ENCODE measurements at regions not wholly inside any gene's neighbourhood (a gene's known extent, or its start where the extent isn't known, plus 50 kb on each side); places are given as distances from the start of the nearest gene placed in this dataset.

GRCh38 chr9:88280816-88281382, 107.3 kb upstream of the SPIN1 start:
- Mint-ChIP-seq H3K36me3 (peaks cover 9% of the 10 kb centered on the region), H3K27ac (peak overlapping the region in 1 of 2 donors; percentile 10), H3K9me3 (peaks cover 0 to 9% of the 10 kb centered on the region in 2 donors), H3K27me3 (ENCODE audit: low read depth in 2 of 2) (peaks cover 14 to 17% of the 10 kb centered on the region in 2 donors), H3K4me1 (peaks cover 13% of the 10 kb centered on the region in 2 donors), H3K4me3 (peak overlapping the region; percentile 18)
- no peaks in the 10 kb centered on the region for H3K9me3 ChIP-seq (ENCODE audit: control insufficient read depth, insufficient read depth, low read length)
- H3K4me1 ChIP-seq (ENCODE audit: control insufficient read depth, insufficient read depth, low read length): peaks cover 15% of the 10 kb centered on the region
- no peak overlapping the region for H3K4me3 ChIP-seq (ENCODE audit: low read length)
- no peak overlapping the region for H3K27ac ChIP-seq (ENCODE audit: low read length)
- peaks cover 3% of the 10 kb centered on the region for H3K27me3 ChIP-seq (ENCODE audit: control insufficient read depth, insufficient read depth, low read length)
- ATAC-seq (peak in 1 of 3 donors; percentile 45), DNase-seq (no peak)
- intact Hi-C loops (cut with micrococcal nuclease): no loop called here
- 30% methylated on average over 10 of the region's 10 CpGs for WGBS (ENCODE audit: insufficient coverage)
- no peaks in the 10 kb centered on the region for H3K36me3 ChIP-seq (ENCODE audit: control insufficient read depth, insufficient read depth, low read length)
- TF ChIP-seq CTCF (IDR thresholded peaks at IDR 0.05): no peak

GRCh38 chr9:88278036-88278435, 110.2 kb upstream of the SPIN1 start:
- Mint-ChIP-seq H3K4me1 (peaks cover 13% of the 10 kb centered on the region in 2 donors), H3K9me3 (no peaks in the 10 kb centered on the region), H3K27ac (no peak overlapping the region), H3K36me3 (no peaks in the 10 kb centered on the region), H3K4me3 (no peak overlapping the region), H3K27me3 (ENCODE audit: low read depth in 2 of 2) (peaks cover 8 to 17% of the 10 kb centered on the region in 2 donors)
- intact Hi-C loops (cut with micrococcal nuclease): no loop called here
- H3K4me3 ChIP-seq (ENCODE audit: low read length): no peak overlapping the region
- no peaks in the 10 kb centered on the region for H3K9me3 ChIP-seq (ENCODE audit: control insufficient read depth, insufficient read depth, low read length)
- H3K4me1 ChIP-seq (ENCODE audit: control insufficient read depth, insufficient read depth, low read length): peaks cover 15% of the 10 kb centered on the region
- DNase-seq (no peak), ATAC-seq (no peak)
- WGBS (ENCODE audit: insufficient coverage): 82% methylated on average over 12 of the region's 12 CpGs
- H3K27me3 ChIP-seq (ENCODE audit: control insufficient read depth, insufficient read depth, low read length): peaks cover 3% of the 10 kb centered on the region
- no peak for TF ChIP-seq CTCF (IDR thresholded peaks at IDR 0.05)
- H3K27ac ChIP-seq (ENCODE audit: low read length): no peak overlapping the region
- H3K36me3 ChIP-seq (ENCODE audit: control insufficient read depth, insufficient read depth, low read length): no peaks in the 10 kb centered on the region

- no peaks in the 10 kb centered on the region for H3K27me3 ChIP-seq (ENCODE audit: control insufficient read depth, insufficient read depth, low read length)
- WGBS (ENCODE audit: insufficient coverage): 100% methylated on average over 1 of the region's 2 CpGs
- no peak overlapping the region for H3K27ac ChIP-seq (ENCODE audit: low read length)
- Mint-ChIP-seq H3K27me3 (ENCODE audit: low read depth in 2 of 2) (peaks cover 6 to 9% of the 10 kb centered on the region in 2 donors), H3K4me1 (no peaks in the 10 kb centered on the region), H3K27ac (no peak overlapping the region), H3K36me3 (no peaks in the 10 kb centered on the region), H3K9me3 (no peaks in the 10 kb centered on the region), H3K4me3 (no peak overlapping the region)
- H3K9me3 ChIP-seq (ENCODE audit: control insufficient read depth, insufficient read depth, low read length): no peaks in the 10 kb centered on the region
- H3K4me3 ChIP-seq (ENCODE audit: low read length): no peak overlapping the region
- no peak for TF ChIP-seq CTCF (IDR thresholded peaks at IDR 0.05)
- intact Hi-C loops (cut with micrococcal nuclease): no loop called here
- no peaks in the 10 kb centered on the region for H3K4me1 ChIP-seq (ENCODE audit: control insufficient read depth, insufficient read depth, low read length)
- DNase-seq (no peak), ATAC-seq (no peak)
- no peaks in the 10 kb centered on the region for H3K36me3 ChIP-seq (ENCODE audit: control insufficient read depth, insufficient read depth, low read length)
These were observed 114.2 kb upstream of the SPIN1 start for GRCh38 chr9:88274078-88274477.

- no peak overlapping the region for H3K4me3 ChIP-seq (ENCODE audit: low read length)
- no peaks in the 10 kb centered on the region for H3K27me3 ChIP-seq (ENCODE audit: control insufficient read depth, insufficient read depth, low read length)
- ATAC-seq (no peak), DNase-seq (no peak)
- WGBS (ENCODE audit: insufficient coverage): 94% methylated on average over 6 of the region's 6 CpGs
- H3K4me1 Mint-ChIP-seq: no peaks in the 10 kb centered on the region
- intact Hi-C loops (cut with micrococcal nuclease): no loop called here
- no peaks in the 10 kb centered on the region for H3K9me3 ChIP-seq (ENCODE audit: control insufficient read depth, insufficient read depth, low read length)
- no peak for TF ChIP-seq CTCF (IDR thresholded peaks at IDR 0.05)
- H3K27ac ChIP-seq (ENCODE audit: low read length): no peak overlapping the region
- no peaks in the 10 kb centered on the region for H3K36me3 ChIP-seq (ENCODE audit: control insufficient read depth, insufficient read depth, low read length)
- H3K27ac Mint-ChIP-seq: no peak overlapping the region
- H3K36me3 Mint-ChIP-seq: no peaks in the 10 kb centered on the region
- no peaks in the 10 kb centered on the region for H3K9me3 Mint-ChIP-seq
- no peaks in the 10 kb centered on the region for H3K4me1 ChIP-seq (ENCODE audit: control insufficient read depth, insufficient read depth, low read length)
- H3K4me3 Mint-ChIP-seq: no peak overlapping the region
- H3K27me3 Mint-ChIP-seq (ENCODE audit: low read depth in 2 of 2): peaks cover 6 to 9% of the 10 kb centered on the region in 2 donors
These were observed 115.3 kb upstream of the SPIN1 start for GRCh38 chr9:88272986-88273385.
